ENCODE measurements at regions not wholly inside any gene's neighbourhood (a gene's known extent, or its start where the extent isn't known, plus 50 kb on each side); places are given as distances from the start of the nearest gene placed in this dataset.
"Not testable (repeated sequence)": the region's sequence is repeated elsewhere in the genome, so short reads cannot be mapped to it uniquely, and the experiment has no call there.

GRCh38 chr13:90652036-90652435 lies 695.5 kb upstream of the MIR17HG start:
- Histone ChIP-seq H3K4me1 (ENCODE audit: control insufficient read depth, insufficient read depth, low read length, poor library complexity, severe bottlenecking) (no peaks in the 10 kb centered on the region), H3K36me3 (ENCODE audit: control insufficient read depth, insufficient read depth, low read length) (no peaks in the 10 kb centered on the region), H3K27me3 (ENCODE audit: control insufficient read depth, insufficient read depth, low read length) (no peaks in the 10 kb centered on the region), H3K9me3 (ENCODE audit: control insufficient read depth in 2 of 2, low read length in 2 of 2) (no peaks in the 10 kb centered on the region), H3K4me3 (ENCODE audit: low read depth, low read length) (no peak overlapping the region), H3K27ac (ENCODE audit: insufficient read depth, low read length, poor library complexity, severe bottlenecking) (no peak overlapping the region)
- Mint-ChIP-seq H3K27ac (no peak overlapping the region), H3K9me3 (peaks cover 0 to 23% (median 10%) of the 10 kb centered on the region in 7 donors), H3K36me3 (no peaks in the 10 kb centered on the region), H3K27me3 (no peaks in the 10 kb centered on the region), H3K4me1 (no peaks in the 10 kb centered on the region), H3K4me3 (no peak overlapping the region)
- DNase-seq (no peak), ATAC-seq (ENCODE audit: low read depth in 2 of 2) (no peak)

GRCh38 chr13:90654970-90655369 lies 692.5 kb upstream of the MIR17HG start:
- Mint-ChIP-seq H3K27ac (no peak overlapping the region), H3K4me1 (no peaks in the 10 kb centered on the region), H3K27me3 (no peaks in the 10 kb centered on the region), H3K36me3 (no peaks in the 10 kb centered on the region), H3K9me3 (peaks cover 0 to 23% (median 14%) of the 10 kb centered on the region in 7 donors), H3K4me3 (no peak overlapping the region)
- Histone ChIP-seq H3K4me3 (ENCODE audit: low read depth, low read length) (no peak overlapping the region), H3K4me1 (ENCODE audit: control insufficient read depth, insufficient read depth, low read length, poor library complexity, severe bottlenecking) (no peaks in the 10 kb centered on the region), H3K9me3 (ENCODE audit: control insufficient read depth in 2 of 2, low read length in 2 of 2) (no peaks in the 10 kb centered on the region), H3K36me3 (ENCODE audit: control insufficient read depth, insufficient read depth, low read length) (no peaks in the 10 kb centered on the region), H3K27ac (ENCODE audit: insufficient read depth, low read length, poor library complexity, severe bottlenecking) (no peak overlapping the region), H3K27me3 (ENCODE audit: control insufficient read depth, insufficient read depth, low read length) (no peaks in the 10 kb centered on the region)
- no peak for DNase-seq
- no peak for ATAC-seq (ENCODE audit: low read depth in 2 of 2)

- not testable (repeated sequence) for H3K27ac ChIP-seq (ENCODE audit: insufficient read depth, low read length, poor library complexity, severe bottlenecking); H3K27ac Mint-ChIP-seq; H3K36me3 Mint-ChIP-seq; H3K4me3 Mint-ChIP-seq; DNase-seq; H3K9me3 ChIP-seq (ENCODE audit: control insufficient read depth in 2 of 2, low read length in 2 of 2); H3K36me3 ChIP-seq (ENCODE audit: control insufficient read depth, insufficient read depth, low read length); H3K4me1 Mint-ChIP-seq; ATAC-seq (ENCODE audit: low read depth in 2 of 2); H3K27me3 ChIP-seq (ENCODE audit: control insufficient read depth, insufficient read depth, low read length); H3K4me1 ChIP-seq (ENCODE audit: control insufficient read depth, insufficient read depth, low read length, poor library complexity, severe bottlenecking); H3K4me3 ChIP-seq (ENCODE audit: low read depth, low read length); H3K27me3 Mint-ChIP-seq
- H3K9me3 Mint-ChIP-seq = peaks cover 0 to 13% (median 4%) of the 10 kb centered on the region in 7 donors
Observed at GRCh38 chr13:90664200-90664599, 683.3 kb upstream of the MIR17HG start.

GRCh38 chr13:90673746-90674145 lies 673.7 kb upstream of the MIR17HG start:
- H3K27me3 ChIP-seq (ENCODE audit: control insufficient read depth, insufficient read depth, low read length) = no peaks in the 10 kb centered on the region
- H3K36me3 Mint-ChIP-seq = no peaks in the 10 kb centered on the region
- H3K27me3 Mint-ChIP-seq = no peaks in the 10 kb centered on the region
- ATAC-seq (ENCODE audit: low read depth in 2 of 2) (no peak), DNase-seq (no peak)
- H3K4me1 Mint-ChIP-seq = no peaks in the 10 kb centered on the region
- H3K4me3 ChIP-seq (ENCODE audit: low read depth, low read length) = no peak overlapping the region
- no peak overlapping the region for H3K27ac Mint-ChIP-seq
- H3K4me1 ChIP-seq (ENCODE audit: control insufficient read depth, insufficient read depth, low read length, poor library complexity, severe bottlenecking) = no peaks in the 10 kb centered on the region
- no peaks in the 10 kb centered on the region for H3K36me3 ChIP-seq (ENCODE audit: control insufficient read depth, insufficient read depth, low read length)
- no peak overlapping the region for H3K27ac ChIP-seq (ENCODE audit: insufficient read depth, low read length, poor library complexity, severe bottlenecking)
- H3K4me3 Mint-ChIP-seq = no peak overlapping the region
- peaks cover 0 to 2% of the 10 kb centered on the region in 2 experiments for H3K9me3 ChIP-seq (ENCODE audit: control insufficient read depth in 2 of 2, low read length in 2 of 2)
- H3K9me3 Mint-ChIP-seq = peaks cover 0 to 18% (median 3%) of the 10 kb centered on the region in 7 donors

GRCh38 chr13:90675129-90675528 lies 672.4 kb upstream of the MIR17HG start:
- Mint-ChIP-seq H3K4me3 (no peak overlapping the region), H3K27ac (no peak overlapping the region), H3K36me3 (no peaks in the 10 kb centered on the region), H3K27me3 (no peaks in the 10 kb centered on the region), H3K9me3 (peaks cover 1 to 23% (median 5%) of the 10 kb centered on the region in 7 donors), H3K4me1 (no peaks in the 10 kb centered on the region)
- ATAC-seq (ENCODE audit: low read depth in 2 of 2) (no peak), DNase-seq (no peak)
- no peaks in the 10 kb centered on the region for H3K36me3 ChIP-seq (ENCODE audit: control insufficient read depth, insufficient read depth, low read length)
- no peaks in the 10 kb centered on the region for H3K4me1 ChIP-seq (ENCODE audit: control insufficient read depth, insufficient read depth, low read length, poor library complexity, severe bottlenecking)
- peaks cover 0 to 2% of the 10 kb centered on the region in 2 experiments for H3K9me3 ChIP-seq (ENCODE audit: control insufficient read depth in 2 of 2, low read length in 2 of 2)
- no peak overlapping the region for H3K4me3 ChIP-seq (ENCODE audit: low read depth, low read length)
- H3K27me3 ChIP-seq (ENCODE audit: control insufficient read depth, insufficient read depth, low read length) = no peaks in the 10 kb centered on the region
- H3K27ac ChIP-seq (ENCODE audit: insufficient read depth, low read length, poor library complexity, severe bottlenecking) = no peak overlapping the region

GRCh38 chr13:90680826-90681225 lies 666.7 kb upstream of the MIR17HG start:
- Mint-ChIP-seq H3K4me3 (no peak overlapping the region), H3K9me3 (peaks cover 4 to 13% (median 10%) of the 10 kb centered on the region in 7 donors), H3K4me1 (no peaks in the 10 kb centered on the region), H3K36me3 (no peaks in the 10 kb centered on the region), H3K27ac (no peak overlapping the region), H3K27me3 (no peaks in the 10 kb centered on the region)
- Histone ChIP-seq H3K4me1 (ENCODE audit: control insufficient read depth, insufficient read depth, low read length, poor library complexity, severe bottlenecking) (no peaks in the 10 kb centered on the region), H3K9me3 (ENCODE audit: control insufficient read depth in 2 of 2, low read length in 2 of 2) (no peaks in the 10 kb centered on the region), H3K4me3 (ENCODE audit: low read depth, low read length) (no peak overlapping the region), H3K36me3 (ENCODE audit: control insufficient read depth, insufficient read depth, low read length) (no peaks in the 10 kb centered on the region), H3K27ac (ENCODE audit: insufficient read depth, low read length, poor library complexity, severe bottlenecking) (no peak overlapping the region), H3K27me3 (ENCODE audit: control insufficient read depth, insufficient read depth, low read length) (no peaks in the 10 kb centered on the region)
- no peak for ATAC-seq (ENCODE audit: low read depth in 2 of 2)
- no peak for DNase-seq

GRCh38 chr13:90683711-90684131 lies 663.8 kb upstream of the MIR17HG start:
- Histone ChIP-seq H3K9me3 (ENCODE audit: control insufficient read depth in 2 of 2, low read length in 2 of 2) (peaks cover 0 to 3% of the 10 kb centered on the region in 2 experiments), H3K4me1 (ENCODE audit: control insufficient read depth, insufficient read depth, low read length, poor library complexity, severe bottlenecking) (no peaks in the 10 kb centered on the region), H3K36me3 (ENCODE audit: control insufficient read depth, insufficient read depth, low read length) (no peaks in the 10 kb centered on the region), H3K27me3 (ENCODE audit: control insufficient read depth, insufficient read depth, low read length) (no peaks in the 10 kb centered on the region), H3K27ac (ENCODE audit: insufficient read depth, low read length, poor library complexity, severe bottlenecking) (no peak overlapping the region), H3K4me3 (ENCODE audit: low read depth, low read length) (no peak overlapping the region)
- no peak overlapping the region for H3K4me3 Mint-ChIP-seq
- no peaks in the 10 kb centered on the region for H3K4me1 Mint-ChIP-seq
- H3K9me3 Mint-ChIP-seq = peaks cover 4 to 12% (median 7%) of the 10 kb centered on the region in 7 donors
- DNase-seq = no peak
- no peak for ATAC-seq (ENCODE audit: low read depth in 2 of 2)
- peak overlapping the region in 1 of 3 donors; percentile 52 for H3K27ac Mint-ChIP-seq
- no peaks in the 10 kb centered on the region for H3K36me3 Mint-ChIP-seq
- no peaks in the 10 kb centered on the region for H3K27me3 Mint-ChIP-seq

GRCh38 chr13:90686442-90686841 lies 661.0 kb upstream of the MIR17HG start:
- DNase-seq = no peak
- H3K4me3 Mint-ChIP-seq = no peak overlapping the region
- Histone ChIP-seq H3K9me3 (ENCODE audit: control insufficient read depth in 2 of 2, low read length in 2 of 2) (peaks cover 0 to 3% of the 10 kb centered on the region in 2 experiments), H3K36me3 (ENCODE audit: control insufficient read depth, insufficient read depth, low read length) (no peaks in the 10 kb centered on the region), H3K4me3 (ENCODE audit: low read depth, low read length) (no peak overlapping the region), H3K27me3 (ENCODE audit: control insufficient read depth, insufficient read depth, low read length) (no peaks in the 10 kb centered on the region), H3K4me1 (ENCODE audit: control insufficient read depth, insufficient read depth, low read length, poor library complexity, severe bottlenecking) (no peaks in the 10 kb centered on the region), H3K27ac (ENCODE audit: insufficient read depth, low read length, poor library complexity, severe bottlenecking) (no peak overlapping the region)
- no peaks in the 10 kb centered on the region for H3K36me3 Mint-ChIP-seq
- ATAC-seq (ENCODE audit: low read depth in 2 of 2) = no peak
- H3K4me1 Mint-ChIP-seq = no peaks in the 10 kb centered on the region
- no peak overlapping the region for H3K27ac Mint-ChIP-seq
- H3K27me3 Mint-ChIP-seq = no peaks in the 10 kb centered on the region
- H3K9me3 Mint-ChIP-seq = peaks cover 0 to 13% (median 6%) of the 10 kb centered on the region in 7 donors

Data from CD4-positive, CD25-positive, alpha-beta regulatory T cell (primary cell).